HEK293 (cell line): ENCODE measurements at regions not wholly inside any gene's neighbourhood (a gene's known extent, or its start where the extent isn't known, plus 50 kb on each side); places are given as distances from the start of the nearest gene placed in this dataset.

ENCODE experiments used
- CTCF ChIA-PET: fragments of 350-600 bp; formaldehyde crosslinking; extraction: SDS; loops from one replicate; lab custom pipeline; 2021; ENCODE audit warnings: antibody characterized with exemption; lab: Yijun Ruan, JAX
- POLR2A ChIA-PET: fragments of 300-600 bp; formaldehyde crosslinking; extraction: SDS; loops from one replicate; lab custom pipeline; 2020; ENCODE audit warnings: antibody characterized with exemption, inconsistent platforms; lab: Yijun Ruan, JAX
- H3K27ac ChIP-seq: fragments of 200-500 bp; sonication (Bioruptor generic); 2 replicates; pipeline ENCODE4 v1.5.1; 2014; ENCODE audit warnings: low read depth, low read length, control low read depth, inconsistent platforms; ENCODE audit errors: extremely low read depth
- H3K36me3 ChIP-seq, 2 experiments: fragments of 200-500 bp in 1 of 2; sonication (Bioruptor generic) in 1 of 2; 1 replicate in 1 of 2; 2 replicates in 1 of 2; pipeline ENCODE4 v1.5.1; 2014 to 2017; ENCODE audit warnings: inconsistent platforms in 2 of 2, low read length in 2 of 2; ENCODE audit not compliant: control insufficient read depth in 2 of 2, insufficient read depth in 1 of 2
- H3K4me1 ChIP-seq: fragments of 200-500 bp; sonication (Bioruptor generic); 2 replicates; pipeline ENCODE4 v1.5.1; 2014; ENCODE audit warnings: mild to moderate bottlenecking, low read length, inconsistent platforms; ENCODE audit not compliant: control insufficient read depth, insufficient read depth
- H3K4me3 ChIP-seq: 2 replicates; pipeline ENCODE4 v1.5.1; 2011; ENCODE audit warnings: low read depth, mild to moderate bottlenecking, control low read depth, low read length, moderate library complexity
- H3K9me3 ChIP-seq: fragments of 200-500 bp; sonication (Bioruptor generic); 2 replicates; pipeline ENCODE4 v1.5.1; 2014; ENCODE audit warnings: low read depth, low read length, inconsistent platforms; ENCODE audit not compliant: control insufficient read depth, insufficient read depth
- KLF1 ChIP-seq: fragments of 450-650 bp; formaldehyde crosslinking; IDR thresholded peaks from 2 replicates; pipeline ENCODE4 v1.5.1; 2016; ENCODE audit warnings: missing biosample characterization, missing genetic modification characterization
- KLF9 ChIP-seq: fragments of 450-650 bp; formaldehyde crosslinking; IDR thresholded peaks from 2 replicates; pipeline ENCODE4 v1.5.1; 2016; ENCODE audit warnings: missing biosample characterization, missing genetic modification characterization, low read depth
- MEIS1 ChIP-seq: sonication (generic); formaldehyde crosslinking; IDR thresholded peaks from 2 replicates; pipeline ENCODE4 v1.8.1; 2022; ENCODE audit warnings: missing genetic modification reagents, mild to moderate bottlenecking, borderline replicate concordance
- MYNN ChIP-seq: fragments of 450-650 bp; formaldehyde crosslinking; IDR thresholded peaks from 2 replicates; pipeline ENCODE4 v1.5.1; 2016; ENCODE audit warnings: missing biosample characterization, missing genetic modification characterization, borderline replicate concordance
- OSR2 ChIP-seq: fragments of 450-650 bp; formaldehyde crosslinking; IDR thresholded peaks from 2 replicates; pipeline ENCODE4 v1.5.1; 2016; ENCODE audit warnings: missing biosample characterization, missing genetic modification characterization
- SCRT1 ChIP-seq: fragments of 450-650 bp; formaldehyde crosslinking; IDR thresholded peaks from 2 replicates; pipeline ENCODE4 v1.5.1; 2016; ENCODE audit warnings: missing biosample characterization, missing genetic modification characterization, borderline replicate concordance
- ZNF121 ChIP-seq: fragments of 450-650 bp; formaldehyde crosslinking; IDR thresholded peaks from 2 replicates; pipeline ENCODE4 v1.5.1; 2016; ENCODE audit warnings: missing biosample characterization, missing genetic modification characterization
- ZNF146 ChIP-seq: fragments of 450-650 bp; formaldehyde crosslinking; IDR thresholded peaks from 2 replicates; pipeline ENCODE4 v1.5.1; 2016; ENCODE audit warnings: missing biosample characterization, missing genetic modification characterization
- ZNF211 ChIP-seq: fragments of 450-650 bp; formaldehyde crosslinking; IDR thresholded peaks from 2 replicates; pipeline ENCODE4 v1.5.1; 2016; ENCODE audit warnings: low read depth, missing biosample characterization, missing genetic modification characterization
- ZNF24 ChIP-seq: fragments of 450-650 bp; formaldehyde crosslinking; IDR thresholded peaks from 2 replicates; pipeline ENCODE4 v1.5.1; 2016; ENCODE audit warnings: missing biosample characterization, missing genetic modification characterization
- ZNF266 ChIP-seq: fragments of 450-650 bp; formaldehyde crosslinking; IDR thresholded peaks from 2 replicates; pipeline ENCODE4 v1.5.1; 2016; ENCODE audit warnings: missing biosample characterization, missing genetic modification characterization, low read depth
- ZNF350 ChIP-seq: fragments of 450-650 bp; formaldehyde crosslinking; IDR thresholded peaks from 2 replicates; pipeline ENCODE4 v1.5.0; 2017; ENCODE audit warnings: missing biosample characterization, mild to moderate bottlenecking, missing genetic modification characterization
- ZNF416 ChIP-seq: fragments of 450-650 bp; formaldehyde crosslinking; IDR thresholded peaks from 2 replicates; pipeline ENCODE4 v1.5.1; 2016; ENCODE audit warnings: missing biosample characterization, missing genetic modification characterization
- ZNF600 ChIP-seq: fragments of 450-650 bp; formaldehyde crosslinking; IDR thresholded peaks from 2 replicates; pipeline ENCODE4 v1.5.1; 2016; ENCODE audit warnings: missing biosample characterization, missing genetic modification characterization
- ZNF670 ChIP-seq: fragments of 450-650 bp; formaldehyde crosslinking; IDR thresholded peaks from 2 replicates; pipeline ENCODE4 v1.5.1; 2016; ENCODE audit warnings: missing biosample characterization, missing genetic modification characterization, low read depth
- ZNF785 ChIP-seq: fragments of 450-650 bp; formaldehyde crosslinking; IDR thresholded peaks from 2 replicates; pipeline ENCODE4 v1.5.1; 2016; ENCODE audit warnings: missing biosample characterization, missing genetic modification characterization
- ZSCAN30 ChIP-seq: fragments of 450-650 bp; IDR thresholded peaks from 2 replicates; pipeline ENCODE4 v1.5.1; 2018; ENCODE audit warnings: missing biosample characterization, mild to moderate bottlenecking, missing genetic modification characterization, moderate library complexity
- TF ChIP-seq, protein P1 (sequence below): fragments of 450-650 bp; formaldehyde crosslinking; IDR thresholded peaks from 2 replicates; pipeline ENCODE4 v1.5.1; 2016; ENCODE audit warnings: missing biosample characterization, missing genetic modification characterization, borderline replicate concordance
- TF ChIP-seq, protein P2 (sequence below): fragments of 450-650 bp; formaldehyde crosslinking; IDR thresholded peaks from 2 replicates; pipeline ENCODE4 v1.5.1; 2016; ENCODE audit warnings: missing biosample characterization, missing genetic modification characterization
- TF ChIP-seq, protein P3 (sequence below): fragments of 450-650 bp; formaldehyde crosslinking; IDR thresholded peaks from 2 replicates; pipeline ENCODE4 v1.5.1; 2016; ENCODE audit warnings: missing biosample characterization, missing genetic modification characterization

DNA sequence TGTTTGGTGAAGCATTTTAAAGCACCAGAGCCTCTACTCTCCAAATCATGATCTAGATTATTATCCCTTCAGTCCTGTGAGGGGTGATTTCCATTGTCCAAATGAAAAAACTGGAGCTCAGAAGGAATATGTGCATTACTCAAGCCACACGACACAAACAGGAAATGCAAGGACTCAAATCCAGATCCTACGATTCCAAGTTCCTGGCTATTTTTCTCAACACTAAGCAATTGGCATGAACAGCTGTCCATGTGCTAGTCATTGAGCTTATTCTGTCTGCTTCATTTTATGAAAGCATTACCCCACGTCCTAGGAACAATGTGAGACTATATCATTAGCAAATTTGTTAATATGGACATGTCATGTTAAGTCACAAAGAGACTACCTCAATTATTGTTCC lies 273.1 kb upstream of the LYPLAL1 start:
- TF ChIP-seq KLF1 (tag by site-specific recombination) (no peak), ZNF121 (no peak), ZNF785 (tag by site-specific recombination) (no peak), ZNF416 (tag by site-specific recombination) (no peak), ZNF146 (no peak), SCRT1 (tag by site-specific recombination) (no peak)
- TF ChIP-seq, protein P1, sequence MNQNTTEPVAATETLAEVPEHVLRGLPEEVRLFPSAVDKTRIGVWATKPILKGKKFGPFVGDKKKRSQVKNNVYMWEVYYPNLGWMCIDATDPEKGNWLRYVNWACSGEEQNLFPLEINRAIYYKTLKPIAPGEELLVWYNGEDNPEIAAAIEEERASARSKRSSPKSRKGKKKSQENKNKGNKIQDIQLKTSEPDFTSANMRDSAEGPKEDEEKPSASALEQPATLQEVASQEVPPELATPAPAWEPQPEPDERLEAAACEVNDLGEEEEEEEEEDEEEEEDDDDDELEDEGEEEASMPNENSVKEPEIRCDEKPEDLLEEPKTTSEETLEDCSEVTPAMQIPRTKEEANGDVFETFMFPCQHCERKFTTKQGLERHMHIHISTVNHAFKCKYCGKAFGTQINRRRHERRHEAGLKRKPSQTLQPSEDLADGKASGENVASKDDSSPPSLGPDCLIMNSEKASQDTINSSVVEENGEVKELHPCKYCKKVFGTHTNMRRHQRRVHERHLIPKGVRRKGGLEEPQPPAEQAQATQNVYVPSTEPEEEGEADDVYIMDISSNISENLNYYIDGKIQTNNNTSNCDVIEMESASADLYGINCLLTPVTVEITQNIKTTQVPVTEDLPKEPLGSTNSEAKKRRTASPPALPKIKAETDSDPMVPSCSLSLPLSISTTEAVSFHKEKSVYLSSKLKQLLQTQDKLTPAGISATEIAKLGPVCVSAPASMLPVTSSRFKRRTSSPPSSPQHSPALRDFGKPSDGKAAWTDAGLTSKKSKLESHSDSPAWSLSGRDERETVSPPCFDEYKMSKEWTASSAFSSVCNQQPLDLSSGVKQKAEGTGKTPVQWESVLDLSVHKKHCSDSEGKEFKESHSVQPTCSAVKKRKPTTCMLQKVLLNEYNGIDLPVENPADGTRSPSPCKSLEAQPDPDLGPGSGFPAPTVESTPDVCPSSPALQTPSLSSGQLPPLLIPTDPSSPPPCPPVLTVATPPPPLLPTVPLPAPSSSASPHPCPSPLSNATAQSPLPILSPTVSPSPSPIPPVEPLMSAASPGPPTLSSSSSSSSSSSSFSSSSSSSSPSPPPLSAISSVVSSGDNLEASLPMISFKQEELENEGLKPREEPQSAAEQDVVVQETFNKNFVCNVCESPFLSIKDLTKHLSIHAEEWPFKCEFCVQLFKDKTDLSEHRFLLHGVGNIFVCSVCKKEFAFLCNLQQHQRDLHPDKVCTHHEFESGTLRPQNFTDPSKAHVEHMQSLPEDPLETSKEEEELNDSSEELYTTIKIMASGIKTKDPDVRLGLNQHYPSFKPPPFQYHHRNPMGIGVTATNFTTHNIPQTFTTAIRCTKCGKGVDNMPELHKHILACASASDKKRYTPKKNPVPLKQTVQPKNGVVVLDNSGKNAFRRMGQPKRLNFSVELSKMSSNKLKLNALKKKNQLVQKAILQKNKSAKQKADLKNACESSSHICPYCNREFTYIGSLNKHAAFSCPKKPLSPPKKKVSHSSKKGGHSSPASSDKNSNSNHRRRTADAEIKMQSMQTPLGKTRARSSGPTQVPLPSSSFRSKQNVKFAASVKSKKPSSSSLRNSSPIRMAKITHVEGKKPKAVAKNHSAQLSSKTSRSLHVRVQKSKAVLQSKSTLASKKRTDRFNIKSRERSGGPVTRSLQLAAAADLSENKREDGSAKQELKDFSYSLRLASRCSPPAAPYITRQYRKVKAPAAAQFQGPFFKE = no peak
- TF ChIP-seq, protein P2, sequence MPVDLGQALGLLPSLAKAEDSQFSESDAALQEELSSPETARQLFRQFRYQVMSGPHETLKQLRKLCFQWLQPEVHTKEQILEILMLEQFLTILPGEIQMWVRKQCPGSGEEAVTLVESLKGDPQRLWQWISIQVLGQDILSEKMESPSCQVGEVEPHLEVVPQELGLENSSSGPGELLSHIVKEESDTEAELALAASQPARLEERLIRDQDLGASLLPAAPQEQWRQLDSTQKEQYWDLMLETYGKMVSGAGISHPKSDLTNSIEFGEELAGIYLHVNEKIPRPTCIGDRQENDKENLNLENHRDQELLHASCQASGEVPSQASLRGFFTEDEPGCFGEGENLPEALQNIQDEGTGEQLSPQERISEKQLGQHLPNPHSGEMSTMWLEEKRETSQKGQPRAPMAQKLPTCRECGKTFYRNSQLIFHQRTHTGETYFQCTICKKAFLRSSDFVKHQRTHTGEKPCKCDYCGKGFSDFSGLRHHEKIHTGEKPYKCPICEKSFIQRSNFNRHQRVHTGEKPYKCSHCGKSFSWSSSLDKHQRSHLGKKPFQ = no peak
- H3K9me3 ChIP-seq = no peaks in the 10 kb centered on the region
- no peak overlapping the region for H3K27ac ChIP-seq
- ChIA-PET POLR2A (no interaction called here), CTCF (interaction anchor here (0.6 kb wide), 1 partner anchor 1472 kb away, joined by 3 read pairs; no protein-coding TSS in a partner anchor)
- H3K36me3 ChIP-seq = no peaks in the 10 kb centered on the region
- H3K4me3 ChIP-seq = no peak overlapping the region
- no peaks in the 10 kb centered on the region for H3K4me1 ChIP-seq

DNA sequence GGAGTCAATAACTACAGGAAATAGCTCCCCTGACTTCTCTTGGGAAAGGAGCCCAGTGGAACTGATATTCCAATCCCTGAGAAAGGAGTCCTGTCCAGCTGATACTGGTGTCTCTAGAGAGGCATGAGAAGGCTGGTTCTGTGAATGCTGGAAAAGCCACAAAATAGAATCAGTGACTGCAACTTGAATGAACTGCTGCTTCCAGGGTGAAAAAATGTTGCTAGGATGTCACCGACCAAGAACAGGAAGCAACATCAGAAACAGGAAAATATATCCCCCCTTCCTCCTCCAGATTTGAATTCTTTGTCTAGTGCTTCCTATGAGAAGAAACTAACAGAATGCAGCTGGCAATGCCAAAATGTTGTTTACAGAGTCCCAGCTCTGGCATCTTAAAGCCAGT lies 269.3 kb upstream of the LYPLAL1 start:
- Histone ChIP-seq H3K9me3 (no peaks in the 10 kb centered on the region), H3K27ac (no peak overlapping the region), H3K4me3 (no peak overlapping the region), H3K36me3 (no peaks in the 10 kb centered on the region), H3K4me1 (no peaks in the 10 kb centered on the region)
- CTCF ChIA-PET = interaction anchor here (0.6 to 1.9 kb wide), 2 partner anchors 25 to 385 kb away, joined by 3 to 6 read pairs; no protein-coding TSS in a partner anchor
- POLR2A ChIA-PET = no interaction called here
- TF ChIP-seq, protein P3, sequence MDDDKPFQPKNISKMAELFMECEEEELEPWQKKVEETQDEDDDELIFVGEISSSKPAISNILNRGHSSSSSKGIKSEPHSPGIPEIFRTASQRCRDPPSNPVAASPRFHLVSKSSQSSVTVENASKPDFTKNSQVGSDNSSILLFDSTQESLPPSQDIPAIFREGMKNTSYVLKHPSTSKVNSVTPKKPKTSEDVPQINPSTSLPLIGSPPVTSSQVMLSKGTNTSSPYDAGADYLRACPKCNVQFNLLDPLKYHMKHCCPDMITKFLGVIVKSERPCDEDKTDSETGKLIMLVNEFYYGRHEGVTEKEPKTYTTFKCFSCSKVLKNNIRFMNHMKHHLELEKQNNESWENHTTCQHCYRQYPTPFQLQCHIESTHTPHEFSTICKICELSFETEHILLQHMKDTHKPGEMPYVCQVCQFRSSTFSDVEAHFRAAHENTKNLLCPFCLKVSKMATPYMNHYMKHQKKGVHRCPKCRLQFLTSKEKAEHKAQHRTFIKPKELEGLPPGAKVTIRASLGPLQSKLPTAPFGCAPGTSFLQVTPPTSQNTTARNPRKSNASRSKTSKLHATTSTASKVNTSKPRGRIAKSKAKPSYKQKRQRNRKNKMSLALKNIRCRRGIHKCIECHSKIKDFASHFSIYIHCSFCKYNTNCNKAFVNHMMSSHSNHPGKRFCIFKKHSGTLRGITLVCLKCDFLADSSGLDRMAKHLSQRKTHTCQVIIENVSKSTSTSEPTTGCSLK (tag by site-specific recombination) = no peak
- TF ChIP-seq, protein P1 = no peak
- TF ChIP-seq ZNF600 (tag by site-specific recombination) (no peak), MEIS1 (CRISPR knock-in tag) (no peak), OSR2 (tag by site-specific recombination) (no peak), ZSCAN30 (tag by site-specific recombination) (no peak), MYNN (tag by site-specific recombination) (no peak), ZNF670 (tag by site-specific recombination) (no peak), KLF9 (no peak), ZNF266 (tag by site-specific recombination) (no peak), ZNF350 (tag by site-specific recombination) (no peak), ZNF211 (tag by site-specific recombination) (no peak), ZNF24 (tag by site-specific recombination) (no peak)
